MM.1S (cell line): ENCODE measurements at regions not wholly inside any gene's neighbourhood (a gene's known extent, or its start where the extent isn't known, plus 50 kb on each side); places are given as distances from the start of the nearest gene placed in this dataset.
"Not testable (repeated sequence)": the region's sequence is repeated elsewhere in the genome, so short reads cannot be mapped to it uniquely, and the experiment has no call there.

ENCODE experiments used
- EZH2 ChIP-seq: fragments of 300-600 bp; sonication (generic); optimal IDR thresholded peaks from 2 replicates; pipeline ENCODE3; 2017; ENCODE audit warnings: low read depth, mild to moderate bottlenecking, antibody characterized with exemption, low read length, mixed read lengths
- EZH2phosphoT487 ChIP-seq: fragments of 300-600 bp; sonication (generic); IDR thresholded peaks from 2 replicates; pipeline ENCODE4 v1.6.1; 2018; ENCODE audit warnings: antibody characterized with exemption, low read length
- TF ChIP-seq, protein P1 (sequence below): fragments of 300-600 bp; sonication (generic); IDR thresholded peaks from 2 replicates; pipeline ENCODE4 v1.5.1; 2016; ENCODE audit warnings: antibody characterized with exemption, low read length, mixed read lengths

DNA sequence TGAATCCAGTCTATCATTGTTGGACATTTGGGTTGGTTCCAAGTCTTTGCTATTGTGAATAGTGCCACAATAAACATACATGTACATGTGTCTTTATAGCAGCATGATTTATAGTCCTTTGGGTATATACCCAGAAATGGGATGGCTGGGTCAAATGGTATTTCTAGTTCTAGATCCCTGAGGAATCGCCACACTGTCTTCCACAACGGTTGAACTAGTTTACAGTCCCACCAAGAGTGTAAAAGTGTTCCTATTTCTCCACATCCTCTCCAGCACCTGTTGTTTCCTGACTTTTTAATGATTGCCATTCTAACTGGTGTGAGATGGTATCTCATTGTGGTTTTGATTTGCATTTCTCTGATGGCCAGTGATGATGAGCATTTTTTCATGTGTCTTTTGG is 137.4 kb upstream of the DST start:
- TF ChIP-seq, protein P1, sequence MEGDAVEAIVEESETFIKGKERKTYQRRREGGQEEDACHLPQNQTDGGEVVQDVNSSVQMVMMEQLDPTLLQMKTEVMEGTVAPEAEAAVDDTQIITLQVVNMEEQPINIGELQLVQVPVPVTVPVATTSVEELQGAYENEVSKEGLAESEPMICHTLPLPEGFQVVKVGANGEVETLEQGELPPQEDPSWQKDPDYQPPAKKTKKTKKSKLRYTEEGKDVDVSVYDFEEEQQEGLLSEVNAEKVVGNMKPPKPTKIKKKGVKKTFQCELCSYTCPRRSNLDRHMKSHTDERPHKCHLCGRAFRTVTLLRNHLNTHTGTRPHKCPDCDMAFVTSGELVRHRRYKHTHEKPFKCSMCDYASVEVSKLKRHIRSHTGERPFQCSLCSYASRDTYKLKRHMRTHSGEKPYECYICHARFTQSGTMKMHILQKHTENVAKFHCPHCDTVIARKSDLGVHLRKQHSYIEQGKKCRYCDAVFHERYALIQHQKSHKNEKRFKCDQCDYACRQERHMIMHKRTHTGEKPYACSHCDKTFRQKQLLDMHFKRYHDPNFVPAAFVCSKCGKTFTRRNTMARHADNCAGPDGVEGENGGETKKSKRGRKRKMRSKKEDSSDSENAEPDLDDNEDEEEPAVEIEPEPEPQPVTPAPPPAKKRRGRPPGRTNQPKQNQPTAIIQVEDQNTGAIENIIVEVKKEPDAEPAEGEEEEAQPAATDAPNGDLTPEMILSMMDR, result not testable (repeated sequence)
- TF ChIP-seq EZH2, EZH2phosphoT487: not testable (repeated sequence)
